Neural progenitor cell (in vitro differentiated cells): ENCODE measurements at regions not wholly inside any gene's neighbourhood (a gene's known extent, or its start where the extent isn't known, plus 50 kb on each side); places are given as distances from the start of the nearest gene placed in this dataset.

Experiments used
- DNase-seq: peaks from one replicate; pipeline ENCODE4 v3.0.0-alpha.2; 2016; ENCODE audit warnings: low spot score
- H2AFZ ChIP-seq: fragments of 200-600 bp; sonication (generic); replicated peaks from 2 replicates; pipeline ENCODE4 v1.6.1; 2016; ENCODE audit warnings: antibody characterized with exemption
- H3F3A ChIP-seq: fragments of 200-600 bp; sonication (generic); 2 replicates; pipeline ENCODE4 v1.6.1; 2016; ENCODE audit warnings: antibody characterized with exemption, low read depth
- H3K27ac ChIP-seq: fragments of 200-600 bp; sonication (generic); 2 replicates; pipeline ENCODE4 v1.5.1; 2016; ENCODE audit warnings: mild to moderate bottlenecking
- H3K27me3 ChIP-seq: fragments of 200-600 bp; sonication (generic); 2 replicates; pipeline ENCODE4 v1.6.1; 2016; ENCODE audit warnings: mild to moderate bottlenecking, moderate library complexity
- H3K36me3 ChIP-seq: fragments of 200-600 bp; sonication (generic); 2 replicates; pipeline ENCODE4 v1.5.1; 2016
- H3K4me1 ChIP-seq: fragments of 200-600 bp; sonication (generic); 2 replicates; pipeline ENCODE4 v1.6.1; 2016; ENCODE audit warnings: mixed run types
- H3K4me2 ChIP-seq: fragments of 200-600 bp; sonication (generic); 2 replicates; pipeline ENCODE4 v1.6.1; 2016
- H3K4me3 ChIP-seq: fragments of 200-600 bp; sonication (generic); 2 replicates; pipeline ENCODE4 v1.5.1; 2016
- H3K79me2 ChIP-seq: fragments of 200-600 bp; sonication (generic); 2 replicates; pipeline ENCODE4 v1.6.1; 2016; ENCODE audit warnings: low read depth
- H3K9ac ChIP-seq: fragments of 200-600 bp; sonication (generic); 2 replicates; pipeline ENCODE4 v1.6.1; 2016
- H3K9me3 ChIP-seq: fragments of 200-600 bp; sonication (generic); 2 replicates; pipeline ENCODE4 v1.5.1; 2016; ENCODE audit warnings: low read depth
- H4K20me1 ChIP-seq: fragments of 200-600 bp; sonication (generic); 2 replicates; pipeline ENCODE4 v1.6.1; 2016; ENCODE audit warnings: low read depth
- H3K27ac Mint-ChIP-seq: 3 replicates; pipeline ENCODE4 v1.8.0; 2021; ENCODE audit warnings: mixed read lengths
- H3K27me3 Mint-ChIP-seq: 2 replicates; pipeline ENCODE4 v1.8.0; 2022; ENCODE audit warnings: low read depth, mild to moderate bottlenecking, inconsistent platforms, moderate library complexity, mixed read lengths; ENCODE audit not compliant: insufficient read depth
- H3K36me3 Mint-ChIP-seq: 3 replicates; pipeline ENCODE4 v1.8.0; 2021; ENCODE audit warnings: mixed read lengths
- H3K4me1 Mint-ChIP-seq: 3 replicates; pipeline ENCODE4 v1.8.0; 2021; ENCODE audit warnings: mixed read lengths
- H3K4me3 Mint-ChIP-seq: 3 replicates; pipeline ENCODE4 v1.8.0; 2021; ENCODE audit warnings: mild to moderate bottlenecking, moderate library complexity, mixed read lengths
- H3K9me3 Mint-ChIP-seq: 3 replicates; pipeline ENCODE4 v1.8.0; 2020; ENCODE audit warnings: mixed read lengths
- EZH2 ChIP-seq: fragments of 200-600 bp; sonication (generic); IDR thresholded peaks from 2 replicates; pipeline ENCODE4 v1.6.1; 2017; ENCODE audit warnings: antibody characterized with exemption, mild to moderate bottlenecking, moderate library complexity
- EZH2phosphoT487 ChIP-seq: fragments of 200-600 bp; sonication (generic); IDR thresholded peaks from 2 replicates; pipeline ENCODE4 v1.6.1; 2017; ENCODE audit warnings: antibody characterized with exemption
- TF ChIP-seq, protein P1 (sequence below): fragments of 200-600 bp; sonication (generic); IDR thresholded peaks from 2 replicates; pipeline ENCODE4 v1.5.1; 2017; ENCODE audit warnings: antibody characterized with exemption, mild to moderate bottlenecking

DNA sequence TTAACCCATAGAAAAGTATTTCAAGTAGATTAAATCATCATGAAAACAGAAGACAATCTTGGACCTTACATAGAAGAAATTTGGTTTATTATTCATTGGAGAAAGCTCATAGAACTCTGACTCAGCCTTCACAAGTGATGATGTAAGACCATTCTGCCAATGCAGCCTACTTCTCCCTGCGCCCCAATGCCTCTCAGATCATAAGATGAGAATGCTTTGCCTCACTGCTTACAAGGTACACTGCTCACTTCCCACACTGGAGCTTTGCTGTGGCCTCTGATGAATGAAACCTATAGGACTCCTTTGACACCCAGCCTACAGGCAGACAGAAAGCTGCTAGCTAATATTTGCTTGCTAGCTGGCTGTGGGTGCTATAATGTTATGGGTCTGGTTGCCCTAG, 569.4 kb upstream of the STEAP1 start:
- H3K4me3 Mint-ChIP-seq = no peak overlapping the region

GRCh38 chr7:89593125-89593524, 561.1 kb upstream of the STEAP1 start:
- no peak for DNase-seq
- TF ChIP-seq, protein P1, sequence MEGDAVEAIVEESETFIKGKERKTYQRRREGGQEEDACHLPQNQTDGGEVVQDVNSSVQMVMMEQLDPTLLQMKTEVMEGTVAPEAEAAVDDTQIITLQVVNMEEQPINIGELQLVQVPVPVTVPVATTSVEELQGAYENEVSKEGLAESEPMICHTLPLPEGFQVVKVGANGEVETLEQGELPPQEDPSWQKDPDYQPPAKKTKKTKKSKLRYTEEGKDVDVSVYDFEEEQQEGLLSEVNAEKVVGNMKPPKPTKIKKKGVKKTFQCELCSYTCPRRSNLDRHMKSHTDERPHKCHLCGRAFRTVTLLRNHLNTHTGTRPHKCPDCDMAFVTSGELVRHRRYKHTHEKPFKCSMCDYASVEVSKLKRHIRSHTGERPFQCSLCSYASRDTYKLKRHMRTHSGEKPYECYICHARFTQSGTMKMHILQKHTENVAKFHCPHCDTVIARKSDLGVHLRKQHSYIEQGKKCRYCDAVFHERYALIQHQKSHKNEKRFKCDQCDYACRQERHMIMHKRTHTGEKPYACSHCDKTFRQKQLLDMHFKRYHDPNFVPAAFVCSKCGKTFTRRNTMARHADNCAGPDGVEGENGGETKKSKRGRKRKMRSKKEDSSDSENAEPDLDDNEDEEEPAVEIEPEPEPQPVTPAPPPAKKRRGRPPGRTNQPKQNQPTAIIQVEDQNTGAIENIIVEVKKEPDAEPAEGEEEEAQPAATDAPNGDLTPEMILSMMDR = no peak
- no peak for TF ChIP-seq EZH2phosphoT487
- no peak for TF ChIP-seq EZH2

More for the DNA sequence above, 569.4 kb upstream of the STEAP1 start:
- H4K20me1 ChIP-seq = no peaks in the 10 kb centered on the region
- no peaks in the 10 kb centered on the region for H3K36me3 ChIP-seq
- no peaks in the 10 kb centered on the region for H3K4me1 ChIP-seq
- no peaks in the 10 kb centered on the region for H3F3A ChIP-seq
- H3K36me3 Mint-ChIP-seq = peaks cover 2% of the 10 kb centered on the region
- peaks cover 5% of the 10 kb centered on the region for H3K4me1 Mint-ChIP-seq
- H3K9me3 Mint-ChIP-seq = peaks cover 22% of the 10 kb centered on the region
- no peaks in the 10 kb centered on the region for H3K79me2 ChIP-seq
- no peak overlapping the region for H3K4me2 ChIP-seq
- H3K27me3 Mint-ChIP-seq = peaks cover 2% of the 10 kb centered on the region
- H3K9me3 ChIP-seq = no peaks in the 10 kb centered on the region
- DNase-seq = no peak
- H3K27ac Mint-ChIP-seq = no peak overlapping the region
- no peak overlapping the region for H3K4me3 ChIP-seq
- no peaks in the 10 kb centered on the region for H3K27me3 ChIP-seq
- TF ChIP-seq EZH2phosphoT487 (no peak), EZH2 (no peak)
- TF ChIP-seq, protein P1 = no peak
- no peak overlapping the region for H3K9ac ChIP-seq
- H2AFZ ChIP-seq = no peak overlapping the region
- H3K27ac ChIP-seq = no peak overlapping the region

GRCh38 chr7:89602984-89603383, 551.3 kb upstream of the STEAP1 start:
- Histone ChIP-seq H3K4me2 (no peak overlapping the region), H4K20me1 (no peaks in the 10 kb centered on the region), H3K4me3 (no peak overlapping the region), H3K36me3 (no peaks in the 10 kb centered on the region), H3K79me2 (no peaks in the 10 kb centered on the region), H3K4me1 (no peaks in the 10 kb centered on the region), H3F3A (no peaks in the 10 kb centered on the region), H2AFZ (no peak overlapping the region), H3K9me3 (no peaks in the 10 kb centered on the region), H3K27me3 (no peaks in the 10 kb centered on the region), H3K27ac (no peak overlapping the region), H3K9ac (no peak overlapping the region)
- Mint-ChIP-seq H3K27me3 (no peaks in the 10 kb centered on the region), H3K4me1 (peaks cover 7% of the 10 kb centered on the region), H3K4me3 (no peak overlapping the region), H3K9me3 (peaks cover 11% of the 10 kb centered on the region), H3K36me3 (no peaks in the 10 kb centered on the region), H3K27ac (no peak overlapping the region)
- DNase-seq = no peak
- TF ChIP-seq EZH2 (no peak), EZH2phosphoT487 (no peak)
- TF ChIP-seq, protein P1 = no peak

More at GRCh38 chr7:89593125-89593524, 561.1 kb upstream of the STEAP1 start:
- Mint-ChIP-seq H3K4me1 (no peaks in the 10 kb centered on the region), H3K27me3 (no peaks in the 10 kb centered on the region), H3K4me3 (no peak overlapping the region), H3K36me3 (no peaks in the 10 kb centered on the region), H3K9me3 (no peaks in the 10 kb centered on the region), H3K27ac (no peak overlapping the region)
- Histone ChIP-seq H2AFZ (no peak overlapping the region), H3K9me3 (no peaks in the 10 kb centered on the region), H3K4me2 (no peak overlapping the region), H3K9ac (no peak overlapping the region), H3K4me3 (no peak overlapping the region), H3K27me3 (no peaks in the 10 kb centered on the region), H3K79me2 (no peaks in the 10 kb centered on the region), H3K27ac (no peak overlapping the region), H3K4me1 (no peaks in the 10 kb centered on the region), H3K36me3 (no peaks in the 10 kb centered on the region), H3F3A (no peaks in the 10 kb centered on the region), H4K20me1 (no peaks in the 10 kb centered on the region)
